Ishikawa (cell line): ENCODE measurements at regions not wholly inside any gene's neighbourhood (a gene's known extent, or its start where the extent isn't known, plus 50 kb on each side); places are given as distances from the start of the nearest gene placed in this dataset.

Experiments
- CEBPB ChIP-seq: IDR thresholded peaks from 2 replicates; pipeline ENCODE4 v1.6.1; 2012
- EP300 ChIP-seq: IDR thresholded peaks from 2 replicates; pipeline ENCODE4 v1.6.1; 2012; ENCODE audit warnings: borderline replicate concordance
- FOXM1 ChIP-seq: IDR thresholded peaks from 2 replicates; pipeline ENCODE4 v1.6.1; 2012; ENCODE audit warnings: low read depth, borderline replicate concordance
- MAX ChIP-seq: IDR thresholded peaks from 2 replicates; pipeline ENCODE4 v1.6.1; 2012
- NFIC ChIP-seq: IDR thresholded peaks from 2 replicates; pipeline ENCODE4 v1.6.1; 2012
- RAD21 ChIP-seq: IDR thresholded peaks from 2 replicates; pipeline ENCODE4 v1.6.1; 2012; ENCODE audit warnings: low read depth
- TAF1 ChIP-seq: IDR thresholded peaks from 2 replicates; pipeline ENCODE4 v1.6.1; 2012; ENCODE audit warnings: low read depth, mild to moderate bottlenecking
- TCF12 ChIP-seq: IDR thresholded peaks from 2 replicates; pipeline ENCODE4 v1.6.1; 2012; ENCODE audit warnings: low read depth
- TEAD4 ChIP-seq: IDR thresholded peaks from 2 replicates; pipeline ENCODE4 v1.6.1; 2012
- YY1 ChIP-seq: IDR thresholded peaks from 2 replicates; pipeline ENCODE4 v1.6.1; 2012; ENCODE audit warnings: low read depth
- TF ChIP-seq, protein P1 (sequence below): IDR thresholded peaks from 2 replicates; pipeline ENCODE4 v1.6.1; 2012
- TF ChIP-seq, protein P2 (sequence below): IDR thresholded peaks from 2 replicates; pipeline ENCODE4 v1.6.1; 2012; ENCODE audit warnings: low read depth, mild to moderate bottlenecking

GRCh38 chr12:97380440-97380839 lies 82.2 kb upstream of the RMST start:
- TF ChIP-seq, protein P1, sequence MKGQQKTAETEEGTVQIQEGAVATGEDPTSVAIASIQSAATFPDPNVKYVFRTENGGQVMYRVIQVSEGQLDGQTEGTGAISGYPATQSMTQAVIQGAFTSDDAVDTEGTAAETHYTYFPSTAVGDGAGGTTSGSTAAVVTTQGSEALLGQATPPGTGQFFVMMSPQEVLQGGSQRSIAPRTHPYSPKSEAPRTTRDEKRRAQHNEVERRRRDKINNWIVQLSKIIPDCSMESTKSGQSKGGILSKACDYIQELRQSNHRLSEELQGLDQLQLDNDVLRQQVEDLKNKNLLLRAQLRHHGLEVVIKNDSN = no peak
- TF ChIP-seq RAD21 = no peak
- no peak for TF ChIP-seq NFIC
- TF ChIP-seq MAX = no peak
- TF ChIP-seq TCF12 = no peak
- no peak for TF ChIP-seq FOXM1
- TF ChIP-seq, protein P2, sequence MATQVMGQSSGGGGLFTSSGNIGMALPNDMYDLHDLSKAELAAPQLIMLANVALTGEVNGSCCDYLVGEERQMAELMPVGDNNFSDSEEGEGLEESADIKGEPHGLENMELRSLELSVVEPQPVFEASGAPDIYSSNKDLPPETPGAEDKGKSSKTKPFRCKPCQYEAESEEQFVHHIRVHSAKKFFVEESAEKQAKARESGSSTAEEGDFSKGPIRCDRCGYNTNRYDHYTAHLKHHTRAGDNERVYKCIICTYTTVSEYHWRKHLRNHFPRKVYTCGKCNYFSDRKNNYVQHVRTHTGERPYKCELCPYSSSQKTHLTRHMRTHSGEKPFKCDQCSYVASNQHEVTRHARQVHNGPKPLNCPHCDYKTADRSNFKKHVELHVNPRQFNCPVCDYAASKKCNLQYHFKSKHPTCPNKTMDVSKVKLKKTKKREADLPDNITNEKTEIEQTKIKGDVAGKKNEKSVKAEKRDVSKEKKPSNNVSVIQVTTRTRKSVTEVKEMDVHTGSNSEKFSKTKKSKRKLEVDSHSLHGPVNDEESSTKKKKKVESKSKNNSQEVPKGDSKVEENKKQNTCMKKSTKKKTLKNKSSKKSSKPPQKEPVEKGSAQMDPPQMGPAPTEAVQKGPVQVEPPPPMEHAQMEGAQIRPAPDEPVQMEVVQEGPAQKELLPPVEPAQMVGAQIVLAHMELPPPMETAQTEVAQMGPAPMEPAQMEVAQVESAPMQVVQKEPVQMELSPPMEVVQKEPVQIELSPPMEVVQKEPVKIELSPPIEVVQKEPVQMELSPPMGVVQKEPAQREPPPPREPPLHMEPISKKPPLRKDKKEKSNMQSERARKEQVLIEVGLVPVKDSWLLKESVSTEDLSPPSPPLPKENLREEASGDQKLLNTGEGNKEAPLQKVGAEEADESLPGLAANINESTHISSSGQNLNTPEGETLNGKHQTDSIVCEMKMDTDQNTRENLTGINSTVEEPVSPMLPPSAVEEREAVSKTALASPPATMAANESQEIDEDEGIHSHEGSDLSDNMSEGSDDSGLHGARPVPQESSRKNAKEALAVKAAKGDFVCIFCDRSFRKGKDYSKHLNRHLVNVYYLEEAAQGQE = no peak
- TF ChIP-seq CEBPB = no peak
- TF ChIP-seq TEAD4 = no peak
- TF ChIP-seq YY1 = no peak
- no peak for TF ChIP-seq EP300
- TF ChIP-seq TAF1 = no peak
